ENCODE measurements at regions not wholly inside any gene's neighbourhood (a gene's known extent, or its start where the extent isn't known, plus 50 kb on each side); places are given as distances from the start of the nearest gene placed in this dataset.

DNA sequence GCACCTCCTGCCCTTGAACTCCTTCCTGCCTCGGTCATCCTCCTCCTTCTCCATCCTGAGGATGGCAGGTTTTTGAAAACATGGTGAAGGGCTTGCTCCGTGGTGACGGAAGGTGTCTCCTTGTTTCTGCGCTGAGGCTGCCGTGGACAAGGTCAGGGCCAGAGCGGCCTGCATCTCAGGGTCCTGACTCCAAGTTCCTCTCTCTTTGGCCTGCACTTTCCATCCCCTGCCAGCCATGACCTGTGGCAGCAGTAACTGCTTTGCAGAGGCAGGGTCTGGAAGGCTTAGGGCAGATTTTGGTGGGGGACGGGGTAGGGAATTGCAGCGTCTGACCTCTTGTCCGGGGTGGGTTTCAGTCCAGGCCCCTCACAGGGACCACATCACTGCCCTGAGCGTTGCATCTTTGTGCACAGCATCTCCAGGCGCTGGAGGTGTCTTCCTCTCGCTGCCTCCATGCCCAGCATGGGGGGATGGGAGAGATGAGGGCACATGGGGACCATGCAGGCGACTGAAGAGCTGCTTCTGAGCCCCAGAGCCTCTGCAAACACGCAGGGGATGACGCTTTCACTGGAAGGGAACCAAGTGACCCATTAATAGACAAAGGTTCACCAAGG lies 216.8 kb downstream of the TEX29 start:
- no peak for DNase-seq (ENCODE audit: low read depth, low spot score)
- H3K9me1 ChIP-seq (ENCODE audit: control insufficient read depth, extremely low read depth, insufficient read depth, low read length), result no peaks in the 10 kb centered on the region
- H3K9me3 ChIP-seq (ENCODE audit: control insufficient read depth, low read depth, low read length), result no peaks in the 10 kb centered on the region
- dilution Hi-C loops (cut with MboI; ENCODE audit: extremely low pct_ligation_motif_present, low sequenced_read_pairs), result no loop called here
- no peaks in the 10 kb centered on the region for H3K79me2 ChIP-seq (ENCODE audit: control insufficient read depth, insufficient read depth, low read length)
- no peaks in the 10 kb centered on the region for H3K36me3 ChIP-seq (ENCODE audit: control insufficient read depth in 2 of 2, extremely low read depth in 1 of 2, insufficient read depth in 2 of 2, low read length in 2 of 2)
- H3K27me3 ChIP-seq (ENCODE audit: control insufficient read depth, extremely low read depth, insufficient read depth, low read length), result peaks cover 10% of the 10 kb centered on the region
- H3K4me3 ChIP-seq (ENCODE audit: control insufficient read depth in 2 of 3, extremely low read depth in 1 of 3, insufficient read depth in 2 of 3, low read depth in 1 of 3, low read length in 3 of 3), result no peak overlapping the region
- H3K27ac ChIP-seq (ENCODE audit: control insufficient read depth, insufficient read depth, low read length), result no peak overlapping the region
- TF ChIP-seq EZH2 (IDR thresholded peaks at IDR 0.05; ENCODE audit: low read length) (no peak), CTCF (optimal IDR thresholded peaks at IDR 0.05 in 1 of 3, IDR thresholded peaks at IDR 0.05 in 1 of 3, conservative IDR thresholded peaks at IDR 0.05 in 1 of 3; ENCODE audit: extremely low read depth in 1 of 3, insufficient read depth in 2 of 3, low read length in 3 of 3) (no peak)
- H3K9ac ChIP-seq (ENCODE audit: control insufficient read depth, extremely low read depth, insufficient read depth, low read length), result no peak overlapping the region
- H4K20me1 ChIP-seq (ENCODE audit: control insufficient read depth, extremely low read depth, insufficient read depth, low read length), result no peaks in the 10 kb centered on the region
- no peak for FAIRE-seq
- no peaks in the 10 kb centered on the region for H3K4me1 ChIP-seq (ENCODE audit: control insufficient read depth, extremely low read depth, insufficient read depth, low read length)
- no peak overlapping the region for H3K4me2 ChIP-seq (ENCODE audit: control insufficient read depth, extremely low read depth, insufficient read depth, low read depth, low read length)
- H2AFZ ChIP-seq (ENCODE audit: control insufficient read depth, low read length), result no peak overlapping the region

DNA sequence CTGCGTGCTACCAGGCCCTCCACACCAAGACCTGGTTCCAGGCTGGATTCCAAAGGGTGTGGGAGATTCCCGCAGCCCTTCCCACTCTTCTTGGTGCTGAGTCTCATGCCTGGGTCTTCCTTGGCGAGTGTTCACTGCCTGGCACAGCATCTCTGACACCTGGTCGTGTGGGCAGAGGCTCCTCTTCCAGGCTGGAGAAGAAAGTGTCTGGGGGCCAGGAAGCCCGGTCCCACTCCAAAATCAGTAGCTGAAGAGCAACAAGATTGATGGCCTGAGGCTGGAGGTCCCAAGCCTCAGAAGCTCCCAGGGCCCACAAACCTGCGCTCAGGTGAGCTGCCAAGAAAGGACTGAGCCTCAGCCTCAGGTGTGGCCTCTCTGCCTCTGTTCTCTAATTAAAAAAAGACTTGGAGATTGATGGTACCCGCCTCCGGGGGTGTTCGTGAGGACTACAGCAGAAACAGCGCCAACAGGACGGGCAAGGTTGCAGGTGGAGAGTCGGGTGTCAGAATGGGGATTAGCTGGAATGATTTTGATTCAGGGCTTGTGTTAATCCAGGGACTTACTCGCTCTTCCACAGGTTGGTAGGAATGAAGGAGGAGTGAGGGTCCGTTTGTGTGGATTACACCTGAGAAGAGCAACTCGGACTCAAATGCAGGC lies 217.5 kb downstream of the TEX29 start:
- no peak overlapping the region for H2AFZ ChIP-seq (ENCODE audit: control insufficient read depth, low read length)
- H3K79me2 ChIP-seq (ENCODE audit: control insufficient read depth, insufficient read depth, low read length), result no peaks in the 10 kb centered on the region
- dilution Hi-C loops (cut with MboI; ENCODE audit: extremely low pct_ligation_motif_present, low sequenced_read_pairs), result no loop called here
- H3K27me3 ChIP-seq (ENCODE audit: control insufficient read depth, extremely low read depth, insufficient read depth, low read length), result peaks cover 10% of the 10 kb centered on the region
- H3K4me3 ChIP-seq (ENCODE audit: control insufficient read depth in 2 of 3, extremely low read depth in 1 of 3, insufficient read depth in 2 of 3, low read depth in 1 of 3, low read length in 3 of 3), result no peak overlapping the region
- no peak for DNase-seq (ENCODE audit: low read depth, low spot score)
- H3K9ac ChIP-seq (ENCODE audit: control insufficient read depth, extremely low read depth, insufficient read depth, low read length), result no peak overlapping the region
- no peaks in the 10 kb centered on the region for H3K9me1 ChIP-seq (ENCODE audit: control insufficient read depth, extremely low read depth, insufficient read depth, low read length)
- peaks cover 2% of the 10 kb centered on the region for H3K9me3 ChIP-seq (ENCODE audit: control insufficient read depth, low read depth, low read length)
- no peak overlapping the region for H3K4me2 ChIP-seq (ENCODE audit: control insufficient read depth, extremely low read depth, insufficient read depth, low read depth, low read length)
- no peak for TF ChIP-seq EZH2 (IDR thresholded peaks at IDR 0.05; ENCODE audit: low read length)
- TF ChIP-seq CTCF (optimal IDR thresholded peaks at IDR 0.05 in 1 of 3, IDR thresholded peaks at IDR 0.05 in 1 of 3, conservative IDR thresholded peaks at IDR 0.05 in 1 of 3; ENCODE audit: extremely low read depth in 1 of 3, insufficient read depth in 2 of 3, low read length in 3 of 3), result no peak
- no peaks in the 10 kb centered on the region for H3K36me3 ChIP-seq (ENCODE audit: control insufficient read depth in 2 of 2, extremely low read depth in 1 of 2, insufficient read depth in 2 of 2, low read length in 2 of 2)
- H4K20me1 ChIP-seq (ENCODE audit: control insufficient read depth, extremely low read depth, insufficient read depth, low read length), result no peaks in the 10 kb centered on the region
- H3K27ac ChIP-seq (ENCODE audit: control insufficient read depth, insufficient read depth, low read length), result no peak overlapping the region
- no peak for FAIRE-seq
- no peaks in the 10 kb centered on the region for H3K4me1 ChIP-seq (ENCODE audit: control insufficient read depth, extremely low read depth, insufficient read depth, low read length)

Data from keratinocyte (primary cell).